Testis (tissue), 2 donors: ENCODE measurements at regions not wholly inside any gene's neighbourhood (a gene's known extent, or its start where the extent isn't known, plus 50 kb on each side); places are given as distances from the start of the nearest gene placed in this dataset.

ENCODE experiments used
- DNase-seq: peaks from one replicate; pipeline ENCODE4 v3.0.0-alpha.2; 2019
- H3K27ac ChIP-seq, 2 donors: fragments of 200-600 bp; sonication (generic); one replicate each; pipeline ENCODE4 v1.5.1; 2019
- H3K27me3 ChIP-seq: fragments of 200-600 bp; sonication (generic); one replicate; pipeline ENCODE4 v1.5.1; 2019
- H3K36me3 ChIP-seq: fragments of 200-600 bp; sonication (generic); one replicate; pipeline ENCODE4 v1.5.1; 2017; ENCODE audit warnings: low read depth; ENCODE audit errors: missing control alignments
- H3K4me1 ChIP-seq: fragments of 200-600 bp; sonication (generic); one replicate; pipeline ENCODE4 v1.5.1; 2019
- H3K4me3 ChIP-seq, 2 donors: fragments of 200-600 bp; sonication (generic); one replicate each; pipeline ENCODE4 v1.5.1; 2017 to 2019
- H3K9me3 ChIP-seq: fragments of 200-600 bp; sonication (generic); one replicate; pipeline ENCODE4 v1.5.1; 2017
- CTCF ChIP-seq, 3 experiments: fragments of 450-650 bp in 2 of 3; fragments of 200-600 bp in 1 of 3; sonication (generic) in 1 of 3; IDR thresholded peaks; one replicate each; pipeline ENCODE4 v1.5.1; 2016 to 2019; ENCODE audit warnings: antibody characterized with exemption in 3 of 3, mild to moderate bottlenecking in 2 of 3, moderate library complexity in 1 of 3
- POLR2A ChIP-seq: fragments of 450-650 bp; IDR thresholded peaks from one replicate; pipeline ENCODE4 v1.6.1; 2017; ENCODE audit warnings: antibody characterized with exemption, mild to moderate bottlenecking, moderate library complexity
- WGBS, 2 donors: methylation state at CpG; one replicate each; pipeline ENCODE4 v1.1.5; 2018; 5-methylcytosine and 5-hydroxymethylcytosine counted together
- intact Hi-C: fragments of 100-400 bp; cut with DNase I; formaldehyde crosslinking; loops from one replicate; pipeline ENCODE4 v1.15.1; 2023; ENCODE audit warnings: low total_unique reads

DNA sequence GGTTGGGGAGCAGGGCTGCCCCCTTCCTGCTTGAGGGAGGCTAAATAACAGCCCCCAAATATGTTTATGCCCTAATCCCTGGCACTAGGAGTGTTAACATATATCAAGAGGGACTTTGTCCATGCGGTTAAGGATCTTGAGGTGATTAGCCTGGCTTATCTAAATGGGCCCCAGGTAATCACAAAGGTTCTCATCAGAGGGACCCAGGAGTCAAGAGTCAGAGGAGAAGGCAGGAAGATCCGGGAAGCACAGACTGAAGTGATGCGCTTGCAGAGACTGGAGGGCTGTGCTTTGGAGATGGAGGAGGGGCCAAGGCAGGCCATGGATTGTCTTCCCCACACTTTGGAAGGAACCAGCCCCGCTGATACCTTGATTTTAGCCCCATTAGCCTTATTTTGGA, 86.4 kb downstream of the IER5 start:
- DNase-seq: no peak
- intact Hi-C loops: loop anchor here (10.0 kb wide), 1 partner anchor 650 kb away; no protein-coding TSS in a partner anchor
- 81 to 90% methylated on average over 4 of the region's 4 CpGs for WGBS, 2 donors

DNA sequence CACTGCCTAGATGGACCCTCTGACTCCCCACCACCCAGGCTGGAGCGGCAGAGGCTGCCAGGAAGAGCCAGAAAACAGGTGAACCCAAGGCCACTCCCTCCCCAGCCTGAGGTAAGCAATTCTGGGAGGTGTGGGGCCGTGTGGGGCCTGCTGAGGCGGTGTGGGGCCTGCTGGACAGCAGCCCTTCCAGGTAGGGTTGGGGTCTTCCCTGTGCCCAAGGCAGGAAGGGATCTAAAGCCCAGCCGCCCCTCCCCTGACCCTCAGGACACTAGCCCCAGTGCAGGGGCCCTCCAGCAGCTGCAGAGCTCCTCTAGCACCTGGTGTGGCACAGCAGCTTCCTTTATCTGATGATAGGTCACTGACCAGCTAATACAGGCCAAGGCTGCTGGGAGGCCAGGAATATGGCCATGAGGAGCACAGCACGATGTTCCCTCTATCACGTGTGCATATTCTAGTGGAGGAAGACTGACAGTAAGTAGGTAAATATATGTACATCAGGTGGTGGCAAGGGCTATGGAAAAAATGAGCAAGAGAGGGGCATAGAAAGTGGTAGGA, 86.9 kb downstream of the IER5 start:
- no peak for DNase-seq
- Histone ChIP-seq H3K4me1 (peaks cover 10% of the 10 kb centered on the region), H3K27ac (no peak overlapping the region), H3K27me3 (no peaks in the 10 kb centered on the region), H3K9me3 (no peaks in the 10 kb centered on the region), H3K36me3 (no peaks in the 10 kb centered on the region), H3K4me3 (no peak overlapping the region)
- 58 to 63% methylated on average over 4 to 6 of the region's 6 CpGs for WGBS, 2 donors
- TF ChIP-seq POLR2A (no peak), CTCF (IDR thresholded peaks at IDR 0.05) (no peak)
- intact Hi-C loops: loop anchor here (10.0 kb wide), 1 partner anchor 651 kb away; no protein-coding TSS in a partner anchor

More for the DNA sequence above, 86.4 kb downstream of the IER5 start:
- Histone ChIP-seq H3K9me3 (no peaks in the 10 kb centered on the region), H3K4me3 (no peak overlapping the region), H3K36me3 (no peaks in the 10 kb centered on the region), H3K4me1 (peaks cover 5% of the 10 kb centered on the region), H3K27ac (no peak overlapping the region), H3K27me3 (no peaks in the 10 kb centered on the region)
- TF ChIP-seq CTCF (IDR thresholded peaks at IDR 0.05): no peak
- TF ChIP-seq POLR2A: no peak

DNA sequence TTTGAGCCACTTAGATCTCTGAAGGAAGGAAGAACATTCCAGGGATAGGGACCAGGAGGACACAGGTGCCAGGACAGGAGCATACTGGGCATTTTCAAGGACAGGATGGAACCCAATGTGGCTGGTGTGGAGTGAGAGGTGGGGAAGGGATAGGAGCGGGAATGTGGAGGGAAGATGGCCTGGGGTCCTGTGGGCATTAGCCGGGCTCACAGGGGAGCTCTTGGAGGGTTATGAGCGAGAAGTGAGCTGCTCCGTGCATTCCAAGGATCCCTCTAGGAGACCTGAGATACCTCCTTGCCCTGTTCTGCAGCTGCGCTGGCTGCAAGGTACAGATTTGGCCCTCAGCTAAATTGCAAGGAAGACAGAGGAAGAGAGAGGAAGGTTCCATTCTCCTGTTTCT, 87.5 kb downstream of the IER5 start:
- Histone ChIP-seq H3K27me3 (no peaks in the 10 kb centered on the region), H3K4me3 (no peak overlapping the region), H3K4me1 (peaks cover 11% of the 10 kb centered on the region), H3K27ac (no peak overlapping the region), H3K36me3 (no peaks in the 10 kb centered on the region), H3K9me3 (no peaks in the 10 kb centered on the region)
- intact Hi-C loops: loop anchor here (10.0 kb wide), 1 partner anchor 651 kb away; no protein-coding TSS in a partner anchor
- TF ChIP-seq POLR2A (no peak), CTCF (IDR thresholded peaks at IDR 0.05) (no peak)
- DNase-seq: no peak
- WGBS, 2 donors: 89 to 93% methylated on average over 5 of the region's 5 CpGs

DNA sequence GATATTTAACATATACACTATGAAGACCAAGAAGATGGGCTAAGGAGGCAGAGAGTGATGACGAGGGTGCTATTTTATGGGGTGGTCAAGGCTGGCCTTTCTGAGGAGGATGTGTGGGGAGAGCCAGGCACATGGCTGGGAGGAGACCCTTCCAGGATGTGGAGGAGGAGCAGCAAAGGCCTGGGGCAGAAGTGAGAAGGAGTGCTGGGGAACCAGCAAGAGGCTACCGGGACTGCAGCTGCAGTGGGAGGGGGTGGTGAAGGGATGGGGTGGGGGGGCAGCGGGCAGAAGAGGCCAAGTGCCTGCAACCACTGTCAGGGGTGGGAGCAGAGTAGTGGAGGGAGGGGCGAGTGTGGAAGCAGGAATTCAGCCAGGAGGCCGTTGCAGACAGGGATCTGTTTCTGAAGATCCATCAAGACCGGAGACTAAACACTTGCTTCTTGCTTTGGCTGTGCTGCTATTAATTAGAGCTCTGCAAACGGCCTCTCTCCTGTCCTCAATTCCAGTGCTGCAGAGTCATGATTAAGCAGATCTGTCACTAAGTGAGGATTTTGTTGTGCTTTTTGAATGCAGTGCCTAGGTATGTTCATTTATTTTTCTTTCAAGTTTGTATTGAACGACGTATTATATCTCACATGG, 89.9 kb downstream of the IER5 start:
- Histone ChIP-seq H3K27ac (no peak overlapping the region), H3K9me3 (no peaks in the 10 kb centered on the region), H3K27me3 (no peaks in the 10 kb centered on the region), H3K36me3 (no peaks in the 10 kb centered on the region), H3K4me3 (no peak overlapping the region), H3K4me1 (peaks cover 11% of the 10 kb centered on the region)
- TF ChIP-seq POLR2A (no peak), CTCF (IDR thresholded peaks at IDR 0.05) (no peak)
- no peak for DNase-seq
- WGBS, 2 donors: 67 to 77% methylated on average over 9 of the region's 9 CpGs
- intact Hi-C loops: loop anchor here (10.0 kb wide), 1 partner anchor 654 kb away; no protein-coding TSS in a partner anchor
